CD4-positive, CD25-positive, alpha-beta regulatory T cell (primary cell): ENCODE measurements at regions not wholly inside any gene's neighbourhood (a gene's known extent, or its start where the extent isn't known, plus 50 kb on each side); places are given as distances from the start of the nearest gene placed in this dataset.
A peak's percentile ranks its signal among the peaks of the same experiment; 100 is the strongest.

ENCODE experiments used
- ATAC-seq, 2 donors: fragments of 150-1000 bp; cut with Tn5 transposase; one replicate each; pipeline ENCODE4 v1.10.0; 2021; ENCODE audit warnings: low read depth in 2 of 2, moderate number of reproducible peaks in 2 of 2, moderate library complexity in 1 of 2
- DNase-seq, 3 donors: peaks; one replicate each; pipeline versions ENCODE4 v3.0.0 to v3.0.0-alpha.2; 2012 to 2022; ENCODE audit warnings: mixed read lengths in 1 of 3
- H3K27ac ChIP-seq: one replicate; pipeline ENCODE4 v1.7.0; 2013; ENCODE audit warnings: mild to moderate bottlenecking, low read length; ENCODE audit not compliant: insufficient read depth, poor library complexity, severe bottlenecking
- H3K27me3 ChIP-seq: one replicate; pipeline ENCODE4 v1.7.0; 2013; ENCODE audit warnings: low read length; ENCODE audit not compliant: control insufficient read depth, insufficient read depth
- H3K36me3 ChIP-seq: one replicate; pipeline ENCODE4 v1.7.0; 2013; ENCODE audit warnings: mild to moderate bottlenecking, low read length, moderate library complexity; ENCODE audit not compliant: control insufficient read depth, insufficient read depth
- H3K4me1 ChIP-seq: 2 replicates; pipeline ENCODE4 v1.7.0; 2013; ENCODE audit warnings: mild to moderate bottlenecking, low read length; ENCODE audit not compliant: insufficient read depth, control insufficient read depth, poor library complexity, severe bottlenecking
- H3K4me3 ChIP-seq: one replicate; pipeline ENCODE4 v1.7.0; 2013; ENCODE audit warnings: low read depth, mild to moderate bottlenecking, low read length, moderate library complexity
- H3K9me3 ChIP-seq, 2 experiments: 1 replicate in 1 of 2; 2 replicates in 1 of 2; pipeline ENCODE4 v1.7.0; 2013; ENCODE audit warnings: low read length in 2 of 2, mild to moderate bottlenecking in 1 of 2, moderate library complexity in 1 of 2; ENCODE audit not compliant: control insufficient read depth in 2 of 2
- H3K27ac Mint-ChIP-seq, 3 donors: one replicate each; pipeline ENCODE4 v1.8.0; 2020 to 2022; ENCODE audit warnings: mild to moderate bottlenecking in 3 of 3, mixed read lengths in 3 of 3, moderate library complexity in 2 of 3
- H3K27me3 Mint-ChIP-seq: one replicate; pipeline ENCODE4 v1.8.0; 2022; ENCODE audit warnings: mild to moderate bottlenecking, mixed read lengths
- H3K36me3 Mint-ChIP-seq: one replicate; pipeline ENCODE4 v1.8.0; 2020; ENCODE audit warnings: mixed read lengths
- H3K4me1 Mint-ChIP-seq, 4 donors: one replicate each; pipeline ENCODE4 v1.8.0; 2020 to 2022; ENCODE audit warnings: mixed read lengths in 4 of 4, mild to moderate bottlenecking in 1 of 4
- H3K4me3 Mint-ChIP-seq, 4 donors: one replicate each; pipeline ENCODE4 v1.8.0; 2020 to 2022; ENCODE audit warnings: mild to moderate bottlenecking in 4 of 4, mixed read lengths in 4 of 4, moderate library complexity in 3 of 4
- H3K9me3 Mint-ChIP-seq, 7 donors: one replicate each; pipeline ENCODE4 v1.8.0; 2020 to 2022; ENCODE audit warnings: mixed read lengths in 7 of 7, mild to moderate bottlenecking in 3 of 7, moderate library complexity in 2 of 7

DNA sequence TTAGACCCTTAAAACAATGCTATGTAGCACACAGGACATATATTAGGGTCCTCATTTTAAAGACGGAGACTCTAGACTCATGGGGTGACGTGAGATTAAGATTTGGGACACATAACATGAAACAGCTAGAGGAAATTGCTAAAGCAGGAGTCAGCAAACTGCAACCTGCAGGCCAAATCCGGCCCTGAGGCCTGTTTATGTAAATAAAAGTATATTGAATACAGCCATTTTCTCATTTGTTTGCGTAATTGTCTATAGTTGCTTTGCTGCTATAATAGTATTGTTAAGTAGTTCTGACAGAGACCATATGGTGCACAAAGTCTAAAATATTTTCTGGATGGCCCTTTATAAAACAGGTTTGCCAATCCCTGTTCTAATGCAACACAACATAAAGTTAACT lies 115.5 kb downstream of the TMCO5A start:
- Mint-ChIP-seq H3K4me3 (no peak overlapping the region), H3K36me3 (no peaks in the 10 kb centered on the region), H3K27ac (no peak overlapping the region), H3K4me1 (peaks cover 0 to 13% (median 0%) of the 10 kb centered on the region in 4 donors), H3K9me3 (peaks cover 0 to 3% (median 0%) of the 10 kb centered on the region in 7 donors), H3K27me3 (peaks cover 5% of the 10 kb centered on the region)
- no peak for DNase-seq
- no peak overlapping the region for H3K4me3 ChIP-seq
- no peaks in the 10 kb centered on the region for H3K4me1 ChIP-seq
- H3K27ac ChIP-seq, result no peak overlapping the region
- no peaks in the 10 kb centered on the region for H3K9me3 ChIP-seq
- no peak for ATAC-seq
- H3K27me3 ChIP-seq, result peaks cover 2% of the 10 kb centered on the region
- no peaks in the 10 kb centered on the region for H3K36me3 ChIP-seq

DNA sequence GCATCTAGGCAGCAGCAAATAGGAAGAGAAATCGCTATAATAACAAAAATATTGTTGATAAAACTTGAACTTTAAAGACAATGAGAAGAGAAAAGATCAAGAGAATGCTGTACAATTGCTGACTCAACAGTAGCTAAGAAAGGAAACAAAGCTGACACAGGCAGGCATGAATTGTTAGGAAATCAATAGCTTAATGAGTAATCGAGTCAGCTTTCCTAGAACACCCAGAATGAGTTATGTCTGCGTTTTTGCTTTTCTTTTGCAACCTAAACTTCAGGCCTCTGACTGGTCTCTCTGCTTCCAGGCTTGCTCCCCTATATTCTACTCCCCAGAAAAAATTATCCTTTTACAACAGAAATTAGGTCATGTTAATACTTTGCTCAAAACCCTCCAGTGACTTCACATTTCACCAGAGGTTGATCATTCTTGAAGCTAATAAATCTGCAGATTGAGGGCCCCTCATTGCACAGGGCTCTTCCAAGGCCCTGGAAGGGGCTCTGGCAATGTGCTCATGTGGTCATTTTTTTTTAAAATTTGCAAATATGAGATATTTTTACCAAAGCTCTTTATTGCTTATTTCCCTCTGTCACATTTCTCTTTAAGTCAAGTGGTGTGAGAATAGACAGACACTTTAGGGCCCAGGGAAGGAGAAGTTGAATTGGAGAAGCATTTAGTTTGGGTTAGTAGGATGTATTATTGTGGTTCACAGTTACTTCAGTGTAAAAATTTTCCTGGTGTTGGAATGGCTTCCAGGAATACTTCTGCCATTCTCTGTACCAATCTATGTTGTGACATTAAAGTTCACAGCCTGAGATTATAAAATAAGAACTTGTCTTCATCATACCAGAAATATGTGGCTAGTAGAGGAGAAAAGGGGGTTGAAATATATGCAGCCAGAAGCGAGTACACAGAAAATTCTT lies 116.3 kb downstream of the TMCO5A start:
- H3K4me1 ChIP-seq, result no peaks in the 10 kb centered on the region

DNA sequence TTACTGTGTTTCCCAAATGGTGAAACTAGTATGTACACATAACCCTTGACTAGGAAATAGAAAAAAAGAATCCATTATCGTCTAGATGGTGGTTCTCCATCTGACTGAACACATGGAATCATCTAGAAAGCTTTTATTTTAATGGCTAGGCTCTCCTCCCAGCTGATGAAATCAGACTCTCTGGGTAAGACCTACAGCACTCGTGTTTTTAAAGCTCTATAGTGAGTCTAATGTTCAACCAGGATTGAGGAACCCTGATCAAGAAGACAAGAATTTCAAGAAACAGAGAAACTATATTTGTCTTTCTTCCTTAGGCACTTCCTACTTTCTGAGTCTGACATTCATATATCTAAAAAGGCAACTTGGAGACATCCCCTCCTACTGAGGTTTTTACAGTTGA lies 118.8 kb downstream of the TMCO5A start:
- no peak overlapping the region for H3K4me3 Mint-ChIP-seq
- H3K27ac Mint-ChIP-seq, result no peak overlapping the region
- no peaks in the 10 kb centered on the region for H3K4me1 ChIP-seq
- no peak overlapping the region for H3K4me3 ChIP-seq
- H3K36me3 ChIP-seq, result no peaks in the 10 kb centered on the region
- peaks cover 2% of the 10 kb centered on the region for H3K27me3 ChIP-seq
- H3K9me3 ChIP-seq, result no peaks in the 10 kb centered on the region
- H3K4me1 Mint-ChIP-seq, result peaks cover 0 to 21% (median 0%) of the 10 kb centered on the region in 4 donors
- no peaks in the 10 kb centered on the region for H3K36me3 Mint-ChIP-seq
- no peak overlapping the region for H3K27ac ChIP-seq
- H3K9me3 Mint-ChIP-seq, result no peaks in the 10 kb centered on the region
- no peak for ATAC-seq
- DNase-seq, result no peak
- no peaks in the 10 kb centered on the region for H3K27me3 Mint-ChIP-seq

More for the DNA sequence above, 116.3 kb downstream of the TMCO5A start:
- no peaks in the 10 kb centered on the region for H3K27me3 Mint-ChIP-seq
- H3K9me3 ChIP-seq, result no peaks in the 10 kb centered on the region
- DNase-seq (peak in 1 of 3 donors; percentile 26), ATAC-seq (no peak)
- no peak overlapping the region for H3K27ac Mint-ChIP-seq
- no peak overlapping the region for H3K4me3 Mint-ChIP-seq
- H3K9me3 Mint-ChIP-seq, result peaks cover 0 to 2% (median 0%) of the 10 kb centered on the region in 7 donors
- peaks cover 0 to 13% (median 0%) of the 10 kb centered on the region in 4 donors for H3K4me1 Mint-ChIP-seq
- H3K4me3 ChIP-seq, result no peak overlapping the region
- peaks cover 2% of the 10 kb centered on the region for H3K27me3 ChIP-seq
- H3K27ac ChIP-seq, result no peak overlapping the region
- no peaks in the 10 kb centered on the region for H3K36me3 Mint-ChIP-seq
- no peaks in the 10 kb centered on the region for H3K36me3 ChIP-seq

GRCh38 chr15:38053776-38054175 lies 119.3 kb downstream of the TMCO5A start:
- DNase-seq, result no peak
- no peak for ATAC-seq
- H3K27me3 ChIP-seq, result peaks cover 2% of the 10 kb centered on the region
- Mint-ChIP-seq H3K4me1 (peaks cover 0 to 21% (median under 1%) of the 10 kb centered on the region in 4 donors), H3K27ac (no peak overlapping the region), H3K9me3 (no peaks in the 10 kb centered on the region), H3K36me3 (no peaks in the 10 kb centered on the region), H3K27me3 (no peaks in the 10 kb centered on the region), H3K4me3 (no peak overlapping the region)
- H3K27ac ChIP-seq, result no peak overlapping the region
- no peaks in the 10 kb centered on the region for H3K4me1 ChIP-seq
- no peaks in the 10 kb centered on the region for H3K9me3 ChIP-seq
- H3K36me3 ChIP-seq, result no peaks in the 10 kb centered on the region
- H3K4me3 ChIP-seq, result no peak overlapping the region

GRCh38 chr15:38054488-38054887 lies 120.0 kb downstream of the TMCO5A start:
- H3K27me3 ChIP-seq, result peaks cover 2% of the 10 kb centered on the region
- H3K27ac ChIP-seq, result no peak overlapping the region
- H3K4me1 Mint-ChIP-seq, result peaks cover 0 to 21% (median 2%) of the 10 kb centered on the region in 4 donors
- ATAC-seq, result no peak
- no peaks in the 10 kb centered on the region for H3K36me3 ChIP-seq
- no peaks in the 10 kb centered on the region for H3K27me3 Mint-ChIP-seq
- no peaks in the 10 kb centered on the region for H3K36me3 Mint-ChIP-seq
- H3K4me1 ChIP-seq, result no peaks in the 10 kb centered on the region
- H3K9me3 ChIP-seq, result no peaks in the 10 kb centered on the region
- DNase-seq, result no peak
- no peak overlapping the region for H3K4me3 Mint-ChIP-seq
- H3K4me3 ChIP-seq, result no peak overlapping the region
- no peaks in the 10 kb centered on the region for H3K9me3 Mint-ChIP-seq
- no peak overlapping the region for H3K27ac Mint-ChIP-seq

DNA sequence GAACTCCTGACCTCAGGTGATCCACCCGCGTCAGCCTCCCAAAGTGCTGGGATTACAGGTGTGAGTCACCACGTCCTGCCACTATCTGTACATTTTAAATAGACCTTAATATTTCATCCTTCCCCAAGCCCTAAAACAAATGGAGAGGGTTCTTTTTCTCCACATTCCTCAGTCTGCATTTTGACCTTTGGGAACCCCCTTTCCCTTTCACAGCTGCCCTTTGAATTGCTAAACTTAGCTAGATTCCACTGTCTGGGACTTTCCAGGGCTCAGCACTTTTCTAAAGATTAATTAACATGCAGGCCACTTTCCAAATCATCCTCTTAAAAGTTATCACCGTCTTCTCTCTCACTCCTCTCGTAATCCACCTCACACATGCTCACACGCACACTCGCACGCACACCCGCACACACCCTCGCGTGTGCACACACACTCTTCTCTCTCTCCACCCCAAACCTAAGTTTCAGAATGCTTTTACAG lies 124.2 kb downstream of the TMCO5A start:
- Mint-ChIP-seq H3K27ac (no peak overlapping the region), H3K36me3 (no peaks in the 10 kb centered on the region), H3K4me3 (no peak overlapping the region), H3K27me3 (peaks cover 5% of the 10 kb centered on the region), H3K9me3 (no peaks in the 10 kb centered on the region), H3K4me1 (peaks cover 0 to 8% (median 3%) of the 10 kb centered on the region in 4 donors)
- H3K4me3 ChIP-seq, result no peak overlapping the region
- no peak overlapping the region for H3K27ac ChIP-seq
- peaks cover 2% of the 10 kb centered on the region for H3K27me3 ChIP-seq
- H3K4me1 ChIP-seq, result no peaks in the 10 kb centered on the region
- ATAC-seq (no peak), DNase-seq (no peak)
- H3K9me3 ChIP-seq, result no peaks in the 10 kb centered on the region
- no peaks in the 10 kb centered on the region for H3K36me3 ChIP-seq

DNA sequence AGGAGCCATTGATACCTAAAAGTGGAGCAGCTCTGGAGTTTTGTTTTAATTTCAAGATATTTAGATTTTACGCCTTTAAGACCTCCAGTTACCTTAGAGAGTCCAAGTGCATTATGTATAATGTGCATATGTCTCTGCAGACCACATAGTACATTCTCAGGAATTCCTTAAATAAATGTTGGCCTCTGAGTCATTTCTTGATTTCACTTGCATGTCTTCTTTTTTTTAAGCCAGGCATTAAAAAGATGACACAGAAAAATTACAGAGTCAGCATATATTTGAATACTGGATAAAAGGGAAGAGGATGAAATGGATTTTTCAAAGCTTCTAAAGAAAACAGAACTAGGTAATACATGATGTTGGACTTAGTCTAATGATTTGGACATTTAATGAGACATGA lies 125.2 kb downstream of the TMCO5A start:
- ATAC-seq (no peak), DNase-seq (no peak)
- Histone ChIP-seq H3K27me3 (peaks cover under 1% of the 10 kb centered on the region), H3K27ac (no peak overlapping the region), H3K4me1 (no peaks in the 10 kb centered on the region), H3K4me3 (no peak overlapping the region), H3K9me3 (no peaks in the 10 kb centered on the region), H3K36me3 (no peaks in the 10 kb centered on the region)
- no peaks in the 10 kb centered on the region for H3K9me3 Mint-ChIP-seq
- no peak overlapping the region for H3K4me3 Mint-ChIP-seq
- no peaks in the 10 kb centered on the region for H3K36me3 Mint-ChIP-seq
- peaks cover 0 to 8% (median 3%) of the 10 kb centered on the region in 4 donors for H3K4me1 Mint-ChIP-seq
- H3K27ac Mint-ChIP-seq, result no peak overlapping the region
- H3K27me3 Mint-ChIP-seq, result peaks cover 6% of the 10 kb centered on the region
